UCSD-AML1 (cell line): ENCODE measurements at regions not wholly inside any gene's neighbourhood (a gene's known extent, or its start where the extent isn't known, plus 50 kb on each side); places are given as distances from the start of the nearest gene placed in this dataset.

ENCODE experiments used
- DNase-seq: peaks from one replicate; lab custom pipeline; 2025; ENCODE audit not compliant: unreplicated experiment; lab: John Stamatoyannopoulos, UW

DNA sequence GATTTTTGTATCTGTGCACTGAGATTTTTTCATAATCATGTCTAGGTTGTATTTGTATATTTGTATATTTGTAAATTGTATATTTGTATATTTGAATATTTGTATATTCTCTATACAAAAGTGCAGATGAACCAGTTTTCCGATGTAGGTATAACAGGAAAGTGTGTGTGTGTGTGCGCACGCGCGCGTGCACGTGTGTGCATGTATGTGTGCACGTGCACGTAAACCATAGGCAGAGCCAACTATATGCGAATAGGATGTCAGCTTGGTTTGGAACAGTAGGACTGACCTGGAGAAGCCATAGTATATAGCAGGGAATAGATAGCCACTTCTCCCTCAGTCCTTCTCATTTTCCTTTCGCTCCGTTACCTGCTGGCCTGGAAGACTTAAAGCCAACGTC is 565.8 kb downstream of the XIRP2 start:
- no peak for DNase-seq

DNA sequence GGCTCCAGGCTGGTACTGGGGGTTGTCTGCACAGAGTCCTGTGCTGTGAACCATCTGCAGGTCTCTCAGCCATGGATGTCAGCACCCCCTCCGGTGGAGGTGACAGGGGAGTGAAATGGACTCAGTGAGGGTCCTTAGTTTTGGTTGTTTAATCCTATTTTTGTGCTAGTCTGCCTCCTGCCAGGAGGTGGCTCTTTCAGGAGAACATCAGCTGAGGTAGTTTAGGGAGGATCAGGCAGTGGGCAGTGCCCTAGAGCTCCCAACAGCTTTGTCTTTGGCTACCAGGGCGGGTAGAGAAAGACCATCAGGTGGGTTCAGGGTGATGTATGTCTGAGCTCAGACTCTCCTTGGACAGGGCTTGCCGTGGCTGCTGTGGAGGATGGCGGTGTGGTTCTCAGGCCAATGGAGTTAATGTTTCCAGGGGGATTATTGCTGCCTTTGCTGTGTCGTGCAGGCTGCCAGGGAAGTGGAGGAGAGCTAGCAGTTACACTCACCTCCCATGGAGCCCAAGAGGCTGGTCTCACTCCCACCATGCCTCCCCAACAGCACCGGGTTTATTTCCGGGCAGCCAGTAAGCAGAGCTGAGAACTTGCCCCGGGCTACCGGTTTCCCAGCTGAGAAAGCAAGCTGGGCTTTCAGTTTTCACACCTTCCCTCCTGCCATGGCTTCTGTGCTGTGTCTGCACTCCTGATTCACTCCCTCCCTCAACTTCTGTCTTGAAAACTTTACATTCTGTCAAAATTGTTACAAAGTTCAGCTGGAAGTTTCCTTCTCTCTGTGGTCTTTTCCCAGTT is 563.4 kb downstream of the XIRP2 start:
- no peak for DNase-seq

DNA sequence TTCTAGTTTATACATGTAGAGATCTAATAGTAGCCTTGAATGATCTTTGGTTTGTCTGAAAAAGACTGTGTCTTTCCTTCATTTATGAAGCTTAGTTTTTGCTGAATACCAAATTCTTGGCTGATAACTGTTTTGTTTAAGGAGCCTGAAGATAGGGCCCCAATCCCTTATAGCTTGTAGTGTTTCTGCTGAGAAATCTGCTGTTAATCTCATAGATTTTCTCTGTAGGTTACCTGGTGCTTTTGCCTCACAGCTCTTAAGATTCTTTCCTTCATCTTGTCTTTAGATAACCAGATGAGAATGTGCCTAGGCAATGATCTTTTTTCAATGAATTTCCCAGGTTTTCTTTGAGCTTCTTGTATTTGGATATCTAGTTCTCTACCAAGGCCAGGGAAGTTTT is 562.1 kb downstream of the XIRP2 start:
- DNase-seq = no peak

DNA sequence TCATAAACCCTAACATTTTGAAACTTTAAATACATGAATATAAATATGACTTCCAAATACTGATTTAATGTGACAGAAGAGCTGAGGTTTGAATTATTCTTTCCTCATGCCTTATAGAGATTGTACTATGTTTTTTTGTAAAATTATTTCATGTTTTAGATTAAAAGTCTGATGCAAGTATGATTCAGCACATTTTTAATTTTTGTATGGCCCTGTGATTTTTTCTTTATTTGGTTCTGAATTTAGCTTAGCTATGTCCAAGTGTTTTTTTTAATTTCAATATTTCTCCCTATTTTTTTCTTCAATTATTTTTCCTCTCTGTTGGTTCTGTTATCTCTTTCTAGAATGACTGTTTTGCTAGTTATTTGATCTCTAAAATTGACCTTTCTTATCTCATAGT is 552.1 kb downstream of the XIRP2 start:
- no peak for DNase-seq

DNA sequence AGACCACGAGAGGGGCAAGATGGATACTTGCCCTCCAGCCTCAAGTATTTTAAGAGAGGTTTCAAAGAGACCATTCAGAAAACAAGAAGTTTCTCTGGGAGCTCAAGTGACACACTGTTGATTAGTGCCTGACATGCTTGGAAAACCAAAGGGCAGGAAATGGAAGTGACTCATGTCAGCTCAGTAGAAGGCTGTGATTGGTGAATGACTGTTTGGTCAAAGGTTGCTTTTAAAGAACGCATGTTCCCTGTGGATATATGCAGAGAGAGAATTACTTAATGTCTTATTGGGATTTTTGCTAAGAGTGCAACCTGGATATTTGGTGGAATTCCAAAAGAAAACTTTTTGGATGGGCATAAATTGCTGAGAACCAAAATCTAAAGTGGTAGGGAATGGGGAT is 549.9 kb downstream of the XIRP2 start:
- DNase-seq = no peak

DNA sequence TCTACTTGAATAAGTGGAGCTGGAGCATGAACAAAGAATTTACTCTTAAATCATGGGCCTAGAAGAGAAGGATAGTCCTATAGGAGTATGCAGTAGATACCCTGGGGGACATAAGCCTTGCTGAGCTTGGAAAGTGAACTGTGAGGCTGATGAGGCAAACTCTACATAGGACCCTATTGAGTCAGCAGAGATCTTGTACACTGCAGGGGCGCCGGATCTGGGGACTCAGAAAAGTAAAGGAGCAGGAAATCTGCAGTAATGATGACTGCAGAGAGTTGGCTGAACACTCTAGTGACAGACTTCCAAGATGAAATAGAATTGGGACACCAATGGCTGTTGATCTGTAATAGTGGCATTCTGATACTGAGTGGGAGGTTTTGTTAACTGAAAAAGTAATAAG is 543.7 kb downstream of the XIRP2 start:
- DNase-seq = no peak

- no peak for DNase-seq
These were observed 542.2 kb downstream of the XIRP2 start for GRCh38 chr2:167430447-167430846.

GRCh38 chr2:167424803-167425755 is 536.8 kb downstream of the XIRP2 start:
- DNase-seq = no peak

DNA sequence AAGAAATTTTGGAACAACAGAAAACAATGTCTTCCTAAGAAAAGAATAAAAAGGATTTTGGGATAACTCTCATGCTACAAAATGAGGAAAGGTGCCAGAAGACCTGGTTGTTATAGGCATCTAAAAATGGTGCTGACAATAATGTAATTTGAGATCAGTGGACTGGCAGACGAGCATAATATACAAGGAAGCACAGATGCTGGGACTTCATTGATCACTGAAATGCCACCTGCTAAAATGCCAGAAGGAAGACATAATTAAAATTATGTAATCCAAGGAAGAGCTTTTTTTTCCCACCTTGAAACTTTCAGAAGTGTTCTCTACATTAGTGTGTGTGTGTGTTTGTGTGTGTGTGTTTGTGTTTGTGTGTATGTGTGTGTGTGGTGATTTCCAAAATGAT is 535.9 kb downstream of the XIRP2 start:
- DNase-seq = no peak

GRCh38 chr2:167423731-167424130 is 535.5 kb downstream of the XIRP2 start:
- DNase-seq = no peak

- no peak for DNase-seq
These were observed 531.9 kb downstream of the XIRP2 start for GRCh38 chr2:167420211-167420610.

- DNase-seq = no peak
These were observed 526.8 kb downstream of the XIRP2 start for GRCh38 chr2:167415068-167415467.

DNA sequence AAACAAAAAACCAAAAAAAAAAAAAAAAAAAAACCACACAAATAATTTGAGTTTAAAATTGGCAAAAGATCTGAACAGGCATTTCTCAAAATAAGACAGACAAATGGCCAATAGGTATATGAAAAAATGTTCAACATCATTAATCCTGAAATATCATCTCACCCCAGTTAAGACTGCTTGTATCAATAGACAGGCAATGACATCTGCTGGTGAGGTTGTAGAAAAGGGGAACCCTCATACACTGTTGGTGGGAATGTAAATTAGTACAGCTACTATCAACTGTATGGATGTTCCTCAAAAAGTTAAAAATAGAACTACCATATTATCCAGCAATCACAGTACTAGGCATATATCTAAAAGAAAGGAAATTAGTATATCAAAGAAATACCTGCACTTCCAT is 523.1 kb downstream of the XIRP2 start:
- no peak for DNase-seq

GRCh38 chr2:167406558-167406957 is 518.3 kb downstream of the XIRP2 start:
- no peak for DNase-seq

- DNase-seq = no peak
These were observed 516.5 kb downstream of the XIRP2 start for GRCh38 chr2:167404627-167405284.

DNA sequence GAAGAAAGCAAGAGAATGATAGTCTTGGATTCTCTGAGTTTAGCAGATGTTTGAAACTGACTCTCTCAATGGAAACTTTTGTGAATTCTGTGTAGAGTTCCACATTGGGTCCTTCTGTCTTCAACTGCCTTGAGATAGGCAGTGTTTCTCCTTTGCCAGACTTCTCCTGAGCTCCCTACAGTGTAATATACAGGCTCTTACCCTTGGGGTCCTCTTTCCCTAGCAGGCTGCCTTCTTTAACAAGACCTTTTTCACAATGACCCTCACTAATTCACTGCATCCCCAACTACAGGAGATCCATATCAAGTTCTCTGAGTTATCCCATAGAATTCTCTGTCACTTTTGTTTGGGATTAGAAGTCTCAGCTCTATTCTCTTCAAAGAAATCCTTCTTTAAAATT is 513.0 kb downstream of the XIRP2 start:
- DNase-seq = no peak

DNA sequence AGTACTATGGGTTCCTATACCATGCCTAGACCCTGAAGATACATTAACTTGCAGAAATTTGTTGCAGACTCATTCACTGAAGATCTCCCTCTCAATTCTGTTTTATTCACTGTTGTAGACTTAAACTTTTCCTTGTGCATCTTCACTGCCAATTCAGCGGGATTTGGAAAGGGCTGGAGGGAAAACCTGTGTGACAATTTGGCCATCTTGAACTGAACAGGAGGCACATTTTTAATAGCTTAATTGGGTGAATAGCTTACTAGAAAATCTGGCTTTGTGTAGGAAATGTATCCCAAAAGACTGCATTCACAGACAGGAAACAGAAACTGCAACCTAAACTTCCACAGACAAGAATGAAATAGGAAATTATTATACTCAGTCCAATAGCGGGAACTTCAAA is 512.3 kb downstream of the XIRP2 start:
- no peak for DNase-seq

DNA sequence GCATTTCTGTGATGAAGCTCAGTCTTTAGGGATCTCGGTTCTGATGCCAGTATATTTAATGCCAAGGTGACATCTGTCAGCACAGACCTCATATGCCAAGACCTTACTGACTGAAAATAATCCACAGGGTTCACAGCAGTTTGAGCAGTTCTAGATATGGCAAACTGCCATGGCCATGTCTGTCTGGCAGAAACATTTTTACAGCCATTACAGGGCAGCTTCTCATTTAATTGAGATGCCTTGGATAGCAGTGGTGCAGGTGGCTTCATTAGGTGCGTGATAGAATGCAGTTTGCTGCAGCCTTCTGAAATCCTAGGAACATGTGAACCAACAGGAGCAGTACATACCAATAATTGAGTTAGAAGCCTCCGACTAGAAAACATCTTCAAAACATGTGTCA is 510.6 kb downstream of the XIRP2 start:
- no peak for DNase-seq

DNA sequence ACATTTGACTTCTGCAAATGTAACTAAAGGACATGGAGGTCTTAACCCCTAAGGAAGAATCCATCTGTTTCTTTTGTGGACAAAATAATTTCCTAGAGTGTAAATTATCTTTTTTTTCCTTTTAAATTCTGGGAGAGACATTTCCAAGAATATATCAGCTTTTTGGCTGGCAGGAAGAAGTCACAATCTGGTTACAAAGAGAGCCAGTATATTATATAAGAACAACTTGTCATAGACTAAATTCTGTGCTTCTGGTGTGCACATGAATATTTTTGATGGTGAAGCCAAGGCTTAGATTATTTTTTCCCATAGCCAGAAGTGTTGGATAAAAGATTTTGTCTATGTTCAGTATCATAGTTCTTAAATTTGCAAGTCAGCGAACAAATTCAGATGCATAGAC is 500.6 kb downstream of the XIRP2 start:
- no peak for DNase-seq

DNA sequence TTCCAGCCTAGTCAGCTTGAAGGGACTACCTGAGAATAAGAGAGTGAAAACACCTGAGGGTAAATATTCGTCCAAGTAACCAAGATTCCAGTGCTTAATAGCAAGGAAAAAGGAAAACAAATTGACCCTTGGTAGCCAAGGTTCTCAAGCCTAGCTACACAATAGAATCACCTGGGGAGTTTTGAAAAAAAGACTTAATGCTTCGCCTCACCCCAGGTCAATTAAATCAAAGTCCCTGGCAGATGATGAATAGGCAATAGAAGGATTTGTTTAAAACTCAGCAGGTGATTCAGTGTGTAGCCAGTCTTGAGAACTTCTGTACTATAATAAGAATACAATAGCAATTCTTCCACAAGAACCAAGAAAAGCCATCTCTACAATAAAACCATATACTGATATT is 500.2 kb downstream of the XIRP2 start:
- no peak for DNase-seq

GRCh38 chr2:167386694-167387093 is 498.4 kb downstream of the XIRP2 start:
- DNase-seq = no peak
